ENCODE measurements at regions not wholly inside any gene's neighbourhood (a gene's known extent, or its start where the extent isn't known, plus 50 kb on each side); places are given as distances from the start of the nearest gene placed in this dataset.
A peak's percentile ranks its signal among the peaks of the same experiment; 100 is the strongest.

GRCh38 chr7:374706-375311, 84.8 kb downstream of the FOXL3 start:
- Histone ChIP-seq H2BK5ac (ENCODE audit: low read length) (no peak overlapping the region), H3K79me1 (ENCODE audit: low read length) (no peaks in the 10 kb centered on the region), H3K27ac (ENCODE audit: low read depth, low read length) (no peak overlapping the region), H3K23ac (ENCODE audit: low read length) (no peak overlapping the region), H2AK5ac (ENCODE audit: low read length) (no peak overlapping the region), H3K56ac (ENCODE audit: low read length) (no peak overlapping the region), H3K9ac (ENCODE audit: low read length) (no peak overlapping the region), H3K18ac (ENCODE audit: low read length) (no peak overlapping the region), H3K4me1 (ENCODE audit: control insufficient read depth, low read depth, low read length) (no peaks in the 10 kb centered on the region), H4K8ac (ENCODE audit: low read depth, low read length) (no peak overlapping the region), H3K4ac (ENCODE audit: low read depth, low read length) (no peak overlapping the region), H3K4me2 (ENCODE audit: low read length) (no peak overlapping the region), H3K79me2 (ENCODE audit: control insufficient read depth, insufficient read depth, low read length) (no peaks in the 10 kb centered on the region), H3K27me3 (ENCODE audit: insufficient read depth, low read length, poor library complexity) (no peaks in the 10 kb centered on the region), H3K36me3 (ENCODE audit: control insufficient read depth, insufficient read depth, low read length) (no peaks in the 10 kb centered on the region), H4K5ac (ENCODE audit: low read length) (no peak overlapping the region), H2BK120ac (ENCODE audit: low read depth, low read length) (no peak overlapping the region), H3K4me3 (ENCODE audit: low read length) (no peak overlapping the region), H2BK15ac (replicated peaks; ENCODE audit: low read depth) (no peak overlapping the region)
- WGBS (ENCODE audit: extremely low coverage, insufficient coverage, low lambda C conversion rate): no CpG with 5 or more reads among the region's 31 CpGs
- no peak for DNase-seq

- Histone ChIP-seq H3K79me1 (ENCODE audit: low read length) (no peaks in the 10 kb centered on the region), H3K56ac (ENCODE audit: low read length) (no peak overlapping the region), H3K27me3 (ENCODE audit: insufficient read depth, low read length, poor library complexity) (no peaks in the 10 kb centered on the region), H4K8ac (ENCODE audit: low read depth, low read length) (no peak overlapping the region), H2AK5ac (ENCODE audit: low read length) (no peak overlapping the region), H2BK120ac (ENCODE audit: low read depth, low read length) (no peak overlapping the region), H3K4me2 (ENCODE audit: low read length) (no peak overlapping the region), H2BK15ac (replicated peaks; ENCODE audit: low read depth) (no peak overlapping the region), H3K27ac (ENCODE audit: low read depth, low read length) (no peak overlapping the region), H3K36me3 (ENCODE audit: control insufficient read depth, insufficient read depth, low read length) (no peaks in the 10 kb centered on the region), H3K4me3 (ENCODE audit: low read length) (no peak overlapping the region), H3K79me2 (ENCODE audit: control insufficient read depth, insufficient read depth, low read length) (no peaks in the 10 kb centered on the region), H3K9ac (ENCODE audit: low read length) (no peak overlapping the region), H3K4me1 (ENCODE audit: control insufficient read depth, low read depth, low read length) (no peaks in the 10 kb centered on the region), H3K18ac (ENCODE audit: low read length) (no peak overlapping the region), H3K4ac (ENCODE audit: low read depth, low read length) (no peak overlapping the region), H4K5ac (ENCODE audit: low read length) (no peak overlapping the region), H2BK5ac (ENCODE audit: low read length) (no peak overlapping the region), H3K23ac (ENCODE audit: low read length) (no peak overlapping the region)
- DNase-seq: no peak
- no CpG with 5 or more reads among the region's 32 CpGs for whole genome bisulfite sequencing (ENCODE audit: extremely low coverage, insufficient coverage, low lambda C conversion rate)
These were observed 85.4 kb downstream of the FOXL3 start for GRCh38 chr7:375321-375831.

DNA sequence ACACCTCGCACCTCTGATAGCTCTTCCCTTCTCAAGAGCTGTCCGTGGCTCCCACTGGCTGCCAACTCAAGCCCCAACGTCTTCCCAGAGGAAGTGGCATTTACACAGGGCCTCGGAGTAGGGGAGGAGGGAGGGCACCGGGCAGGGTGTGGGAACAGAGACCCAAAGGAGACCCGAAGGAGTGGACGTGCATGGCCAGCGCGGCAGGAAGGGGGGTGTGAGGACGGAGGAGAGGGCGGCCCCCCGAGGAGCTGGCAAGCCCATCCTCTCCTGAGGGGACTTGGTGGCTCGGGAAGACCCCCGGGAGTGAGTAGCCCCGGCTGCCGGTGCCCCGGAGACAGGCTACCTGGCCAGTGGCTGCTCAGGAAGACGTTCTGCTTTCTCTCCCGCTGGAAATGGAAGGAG, 85.9 kb downstream of the FOXL3 start:
- no peaks in the 10 kb centered on the region for H3K36me3 ChIP-seq (ENCODE audit: control insufficient read depth, insufficient read depth, low read length)
- no peak overlapping the region for H3K23ac ChIP-seq (ENCODE audit: low read length)
- no peaks in the 10 kb centered on the region for H3K27me3 ChIP-seq (ENCODE audit: insufficient read depth, low read length, poor library complexity)
- H3K27ac ChIP-seq (ENCODE audit: low read depth, low read length): no peak overlapping the region
- no peaks in the 10 kb centered on the region for H3K79me2 ChIP-seq (ENCODE audit: control insufficient read depth, insufficient read depth, low read length)
- H2BK5ac ChIP-seq (ENCODE audit: low read length): no peak overlapping the region
- H3K56ac ChIP-seq (ENCODE audit: low read length): no peak overlapping the region
- H4K5ac ChIP-seq (ENCODE audit: low read length): no peak overlapping the region
- H3K9ac ChIP-seq (ENCODE audit: low read length): no peak overlapping the region
- H3K18ac ChIP-seq (ENCODE audit: low read length): no peak overlapping the region
- DNase-seq: no peak
- no peak overlapping the region for H2BK15ac ChIP-seq (replicated peaks; ENCODE audit: low read depth)
- no peak overlapping the region for H4K8ac ChIP-seq (ENCODE audit: low read depth, low read length)
- no peak overlapping the region for H2BK120ac ChIP-seq (ENCODE audit: low read depth, low read length)
- no peak overlapping the region for H3K4me3 ChIP-seq (ENCODE audit: low read length)
- no peak overlapping the region for H3K4me2 ChIP-seq (ENCODE audit: low read length)
- no peaks in the 10 kb centered on the region for H3K4me1 ChIP-seq (ENCODE audit: control insufficient read depth, low read depth, low read length)
- H2AK5ac ChIP-seq (ENCODE audit: low read length): no peak overlapping the region
- H3K4ac ChIP-seq (ENCODE audit: low read depth, low read length): no peak overlapping the region
- H3K79me1 ChIP-seq (ENCODE audit: low read length): no peaks in the 10 kb centered on the region
- WGBS (ENCODE audit: extremely low coverage, insufficient coverage, low lambda C conversion rate): no CpG with 5 or more reads among the region's 19 CpGs

GRCh38 chr7:376306-377079, 86.5 kb downstream of the FOXL3 start:
- no peaks in the 10 kb centered on the region for H3K36me3 ChIP-seq (ENCODE audit: control insufficient read depth, insufficient read depth, low read length)

DNA sequence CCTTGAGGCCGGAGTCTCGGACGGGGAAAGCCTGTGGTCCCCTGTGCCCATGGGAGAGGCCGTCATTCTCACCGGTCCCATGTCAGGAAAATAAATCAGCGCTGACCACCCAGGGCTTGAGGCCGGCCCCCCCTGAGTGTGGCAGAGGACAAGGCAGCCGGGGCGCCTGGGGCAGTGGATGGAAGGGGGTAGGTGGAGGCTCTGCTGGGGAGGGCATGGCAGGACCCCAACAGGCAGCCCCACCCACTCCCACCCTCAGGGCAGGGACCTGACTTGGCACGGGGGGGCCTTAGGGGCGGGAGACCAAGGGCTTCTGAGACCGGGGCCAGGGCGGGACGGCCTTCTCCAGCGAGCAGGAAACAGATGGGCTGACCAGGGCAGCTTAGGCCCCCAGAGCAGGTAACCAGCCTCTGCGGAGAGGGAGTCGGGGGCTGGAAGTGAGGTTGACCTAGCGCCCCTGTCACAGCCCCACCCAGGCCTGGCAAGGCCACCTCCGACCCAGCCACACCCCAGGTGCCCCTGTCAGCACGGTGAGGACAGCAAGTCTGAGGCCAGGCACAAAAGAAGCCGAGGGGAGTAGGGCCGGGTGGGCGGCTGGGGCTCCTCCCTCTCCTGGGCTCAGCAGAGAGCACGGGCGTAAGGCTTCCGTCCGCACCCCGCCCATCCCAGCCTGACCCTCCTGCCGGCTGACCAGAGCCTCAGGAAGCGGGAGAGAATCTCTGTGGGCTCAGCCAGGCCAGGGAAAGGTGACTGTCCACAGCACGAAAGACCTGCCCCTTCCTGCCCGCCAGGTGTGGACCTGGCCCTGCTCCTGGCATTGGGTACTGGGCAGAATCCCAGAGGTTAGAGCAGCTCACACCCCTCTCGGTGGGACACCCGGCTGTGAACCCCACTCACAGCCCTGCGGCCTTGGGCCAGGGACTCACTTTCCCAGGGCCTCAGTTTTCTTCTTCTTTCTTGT, 87.4 kb downstream of the FOXL3 start:
- Histone ChIP-seq H3K4me3 (ENCODE audit: low read length) (no peak overlapping the region), H2BK120ac (ENCODE audit: low read depth, low read length) (no peak overlapping the region), H2BK15ac (replicated peaks; ENCODE audit: low read depth) (no peak overlapping the region), H4K8ac (ENCODE audit: low read depth, low read length) (no peak overlapping the region), H2BK5ac (ENCODE audit: low read length) (no peak overlapping the region), H3K79me2 (ENCODE audit: control insufficient read depth, insufficient read depth, low read length) (no peaks in the 10 kb centered on the region), H3K79me1 (ENCODE audit: low read length) (no peaks in the 10 kb centered on the region), H3K56ac (ENCODE audit: low read length) (no peak overlapping the region), H3K4me2 (ENCODE audit: low read length) (no peak overlapping the region), H2AK5ac (ENCODE audit: low read length) (no peak overlapping the region), H3K18ac (ENCODE audit: low read length) (no peak overlapping the region), H4K5ac (ENCODE audit: low read length) (no peak overlapping the region), H3K23ac (ENCODE audit: low read length) (no peak overlapping the region), H3K9ac (ENCODE audit: low read length) (no peak overlapping the region), H3K4ac (ENCODE audit: low read depth, low read length) (no peak overlapping the region), H3K36me3 (ENCODE audit: control insufficient read depth, insufficient read depth, low read length) (no peaks in the 10 kb centered on the region), H3K4me1 (ENCODE audit: control insufficient read depth, low read depth, low read length) (no peaks in the 10 kb centered on the region), H3K27me3 (ENCODE audit: insufficient read depth, low read length, poor library complexity) (no peaks in the 10 kb centered on the region), H3K27ac (ENCODE audit: low read depth, low read length) (no peak overlapping the region)
- no CpG with 5 or more reads among the region's 35 CpGs for whole genome bisulfite sequencing (ENCODE audit: extremely low coverage, insufficient coverage, low lambda C conversion rate)
- no peak for DNase-seq

More at GRCh38 chr7:376306-377079, 86.5 kb downstream of the FOXL3 start:
- Histone ChIP-seq H2BK15ac (replicated peaks; ENCODE audit: low read depth) (no peak overlapping the region), H3K4me1 (ENCODE audit: control insufficient read depth, low read depth, low read length) (no peaks in the 10 kb centered on the region), H3K56ac (ENCODE audit: low read length) (peak overlapping the region; percentile 7), H3K18ac (ENCODE audit: low read length) (no peak overlapping the region), H2AK5ac (ENCODE audit: low read length) (no peak overlapping the region), H4K5ac (ENCODE audit: low read length) (no peak overlapping the region), H3K23ac (ENCODE audit: low read length) (no peak overlapping the region), H2BK5ac (ENCODE audit: low read length) (no peak overlapping the region), H3K9ac (ENCODE audit: low read length) (no peak overlapping the region), H3K79me2 (ENCODE audit: control insufficient read depth, insufficient read depth, low read length) (no peaks in the 10 kb centered on the region), H3K4ac (ENCODE audit: low read depth, low read length) (no peak overlapping the region), H2BK120ac (ENCODE audit: low read depth, low read length) (no peak overlapping the region), H3K79me1 (ENCODE audit: low read length) (no peaks in the 10 kb centered on the region), H3K27me3 (ENCODE audit: insufficient read depth, low read length, poor library complexity) (no peaks in the 10 kb centered on the region), H3K27ac (ENCODE audit: low read depth, low read length) (no peak overlapping the region), H3K4me3 (ENCODE audit: low read length) (no peak overlapping the region), H4K8ac (ENCODE audit: low read depth, low read length) (no peak overlapping the region), H3K4me2 (ENCODE audit: low read length) (no peak overlapping the region)
- no peak for DNase-seq
- WGBS (ENCODE audit: extremely low coverage, insufficient coverage, low lambda C conversion rate): no CpG with 5 or more reads among the region's 39 CpGs
